Frontal cortex (tissue), 3 donors: ENCODE measurements at regions not wholly inside any gene's neighbourhood (a gene's known extent, or its start where the extent isn't known, plus 50 kb on each side); places are given as distances from the start of the nearest gene placed in this dataset.
"Not testable (repeated sequence)": the region's sequence is repeated elsewhere in the genome, so short reads cannot be mapped to it uniquely, and the experiment has no call there.

Experiments
- DNase-seq, 2 donors: peaks; one replicate each; pipeline ENCODE4 v3.0.0; 2012; ENCODE audit warnings: low spot score in 2 of 2
- FAIRE-seq: peaks from 2 replicates; lab custom pipeline; 2012; peaks lifted over from hg19 to GRCh38; lab: Jason Lieb, UNC
- donor health status: control.
- donor health status: control.
- donor health status: control.

DNA sequence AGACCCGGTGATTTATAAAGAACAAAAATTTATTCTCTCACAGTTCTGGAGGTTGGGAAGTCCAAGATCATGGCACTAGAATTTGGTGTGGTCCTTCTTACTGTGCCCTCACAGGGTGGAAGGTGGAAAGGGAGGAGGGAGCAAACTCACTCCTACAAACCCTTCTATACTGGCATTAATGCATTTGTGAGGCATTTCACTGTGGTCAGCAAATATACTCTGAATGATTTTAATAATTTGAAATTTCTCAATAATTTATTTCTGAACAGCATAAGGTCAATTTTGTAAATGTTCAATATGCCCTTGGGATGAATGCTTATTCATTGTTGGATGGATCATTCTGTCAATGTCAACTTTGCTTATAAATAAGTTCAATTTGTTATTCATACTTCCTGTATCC is 120.6 kb downstream of the GATA6 start:
- DNase-seq (no peak), FAIRE-seq (no peak)

DNA sequence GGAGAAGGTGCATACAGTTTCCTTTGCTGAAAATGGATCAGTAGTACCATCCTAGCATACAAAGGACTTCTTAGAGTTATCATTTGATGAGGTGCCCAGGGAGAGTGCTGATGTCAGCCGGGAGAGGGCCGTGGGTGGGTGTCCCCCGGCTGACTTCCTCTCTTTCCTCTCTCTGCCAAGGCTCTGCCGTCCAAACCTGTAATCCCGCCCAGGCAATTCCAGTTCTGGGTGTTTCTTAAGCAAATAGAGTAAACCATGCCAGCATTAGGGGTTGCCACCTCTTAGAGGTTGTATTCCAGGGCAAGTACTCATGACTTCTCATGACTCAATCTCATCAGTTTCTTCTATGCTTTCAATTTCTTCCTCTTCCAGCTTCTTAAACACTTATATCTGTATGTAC is 117.2 kb downstream of the GATA6 start:
- DNase-seq (no peak), FAIRE-seq (no peak)

DNA sequence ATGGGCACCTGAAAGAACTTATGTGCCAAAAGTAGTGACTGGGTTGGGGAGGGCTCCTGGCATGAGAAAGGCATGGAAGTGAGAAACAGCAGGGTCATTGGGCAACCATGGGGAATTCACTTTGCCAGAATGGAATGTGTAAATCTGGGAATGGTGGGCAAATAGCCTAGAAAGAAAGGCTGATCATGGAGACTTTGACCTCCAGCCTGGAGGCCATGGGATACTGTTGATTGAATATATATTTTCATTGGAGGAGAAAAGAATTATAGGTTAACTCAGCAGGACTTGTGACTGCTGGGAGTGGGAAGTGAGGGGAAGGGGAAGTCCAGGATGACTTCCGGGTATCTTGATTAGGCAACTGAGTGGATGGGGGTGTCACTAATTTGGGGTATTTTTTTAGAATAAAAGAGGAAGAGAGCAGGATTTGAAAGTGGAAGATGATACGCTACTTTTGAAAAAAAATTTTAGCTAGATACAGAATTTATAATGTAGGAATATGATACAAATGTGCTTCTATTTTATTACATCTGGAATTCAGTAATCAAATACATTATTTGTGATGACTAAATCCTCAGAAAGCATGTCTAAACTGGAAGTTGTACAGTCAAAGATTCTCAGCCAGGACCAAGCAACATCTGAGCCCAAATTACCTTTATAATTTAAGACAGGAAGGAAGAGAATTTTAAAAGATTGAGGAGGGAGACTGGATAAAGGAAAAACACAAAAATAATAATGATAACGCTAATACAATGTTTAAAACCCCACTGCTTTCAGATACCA is 116.2 kb downstream of the GATA6 start:
- FAIRE-seq: no peak
- no peak for DNase-seq

DNA sequence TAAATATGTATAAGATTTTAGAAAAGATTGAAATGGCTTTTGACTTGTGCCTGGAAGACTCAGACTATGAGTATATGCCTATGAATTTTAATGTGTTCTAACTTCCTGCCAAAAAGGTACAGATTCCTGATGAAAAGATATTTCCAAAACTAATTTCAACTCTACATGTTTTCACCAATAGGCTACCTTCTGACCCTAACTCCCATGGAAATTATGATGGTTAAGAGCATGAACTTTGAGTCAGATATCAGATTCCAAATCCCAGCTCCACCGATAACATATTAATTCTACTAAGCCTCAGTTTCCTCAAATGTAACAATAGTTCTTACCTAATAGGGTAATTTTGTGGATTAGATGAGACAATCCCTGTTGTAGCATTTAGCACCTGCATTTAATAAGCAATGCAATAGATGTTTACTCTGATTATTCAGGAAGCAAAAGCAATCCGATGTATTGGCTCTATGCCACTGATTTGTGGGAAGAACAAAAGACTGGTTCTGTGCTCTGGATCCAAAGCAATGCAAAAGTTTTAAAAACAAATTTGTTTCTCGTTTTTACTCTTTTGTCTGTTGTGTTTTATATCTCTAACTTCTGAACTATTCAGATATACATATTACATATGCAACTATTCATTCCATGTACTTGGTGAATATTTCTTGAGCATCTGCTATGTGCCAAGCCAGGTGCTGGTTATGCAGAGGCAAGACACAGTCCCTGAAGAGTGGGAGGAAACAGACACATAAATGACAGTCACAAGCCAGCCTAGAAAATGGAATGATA is 115.4 kb downstream of the GATA6 start:
- FAIRE-seq (no peak), DNase-seq (no peak)

DNA sequence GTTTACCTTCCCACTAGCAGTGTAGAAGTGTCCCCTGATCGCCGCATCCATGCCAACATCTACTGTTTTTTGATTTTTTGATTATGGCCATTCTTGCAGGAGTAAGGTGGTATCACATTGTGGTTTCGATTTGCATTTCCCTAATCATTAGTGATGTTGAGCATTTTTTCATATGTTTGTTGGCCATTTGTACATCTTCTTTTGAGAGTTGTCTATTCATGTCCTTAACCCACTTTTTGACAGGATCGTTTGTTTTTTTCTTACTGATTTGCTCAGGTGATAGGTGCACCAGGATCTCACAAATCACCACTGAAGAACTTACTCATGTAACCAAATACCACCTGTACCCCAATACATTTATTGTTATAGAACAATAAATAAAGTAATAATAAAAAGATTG is 114.5 kb downstream of the GATA6 start:
- not testable (repeated sequence) for DNase-seq, FAIRE-seq

DNA sequence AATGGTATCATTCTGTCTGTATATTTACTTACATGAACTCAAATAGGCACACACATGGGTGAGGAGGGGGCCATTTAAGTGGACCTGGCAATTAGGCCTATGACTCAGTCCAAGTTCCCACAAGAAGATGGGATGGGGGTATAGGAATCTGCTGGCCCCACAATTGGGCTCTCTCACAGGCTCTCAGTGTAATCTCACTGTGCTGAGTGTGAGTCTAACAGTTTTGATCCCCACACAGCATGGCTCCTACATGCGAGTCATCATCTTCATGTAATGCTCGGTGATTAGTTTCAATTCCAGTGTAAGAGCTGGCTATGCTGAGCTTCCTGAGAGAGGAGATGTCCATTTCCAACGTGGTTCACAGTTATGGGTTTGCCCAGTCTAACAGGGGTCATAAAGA is 114.0 kb downstream of the GATA6 start:
- FAIRE-seq (no peak), DNase-seq (no peak)

DNA sequence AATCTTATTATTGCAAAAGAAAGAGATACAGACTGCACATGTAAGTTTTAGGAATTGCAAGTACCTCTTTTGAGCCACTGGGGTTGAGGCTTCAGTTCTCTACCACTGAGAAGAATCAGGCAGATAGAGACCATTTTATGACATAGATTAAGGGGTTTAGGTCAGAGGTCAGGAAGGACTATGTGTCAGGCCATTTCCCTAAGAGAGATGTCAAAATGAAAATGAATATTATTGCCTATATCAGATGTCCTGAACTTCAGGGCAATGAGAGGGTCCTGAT is 113.7 kb downstream of the GATA6 start:
- FAIRE-seq: no peak
- DNase-seq: no peak

DNA sequence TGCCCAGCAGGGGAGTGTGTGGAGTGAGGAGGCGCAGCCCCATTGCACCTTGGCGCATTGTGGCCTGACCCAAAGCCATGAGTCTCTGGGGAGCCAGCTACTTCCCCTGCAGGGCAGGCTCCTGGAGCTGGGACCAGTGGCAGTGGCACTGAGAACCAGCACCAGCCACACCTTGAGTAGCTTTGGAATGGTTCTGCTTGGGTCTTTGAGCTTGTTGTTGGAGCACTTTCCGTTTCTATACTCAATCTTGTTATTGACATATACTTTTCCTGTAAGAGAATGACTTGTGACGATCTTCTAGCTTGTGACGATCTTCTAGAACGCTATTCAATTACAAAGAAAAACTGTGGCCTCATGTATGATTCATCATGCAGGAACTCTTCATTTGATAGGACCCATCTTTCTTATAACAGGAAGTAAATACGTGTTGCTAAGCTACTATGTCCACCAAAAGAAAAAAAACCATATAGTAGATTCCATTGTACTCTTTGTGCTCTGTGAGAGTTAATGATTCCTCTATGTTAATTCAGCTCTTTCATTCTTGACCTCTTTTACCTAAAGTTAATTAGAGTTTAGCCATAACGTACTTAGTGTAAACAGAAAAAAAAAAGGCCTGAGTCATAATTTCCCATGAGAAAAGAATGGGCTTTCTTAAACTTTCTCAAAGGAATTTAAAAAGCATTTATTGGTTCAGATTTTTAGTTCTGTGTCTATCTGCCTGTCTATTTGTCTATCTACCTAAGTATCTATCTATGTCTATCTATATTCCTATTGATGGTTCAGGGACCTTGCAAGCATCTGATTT is 113.1 kb downstream of the GATA6 start:
- DNase-seq (no peak), FAIRE-seq (no peak)

DNA sequence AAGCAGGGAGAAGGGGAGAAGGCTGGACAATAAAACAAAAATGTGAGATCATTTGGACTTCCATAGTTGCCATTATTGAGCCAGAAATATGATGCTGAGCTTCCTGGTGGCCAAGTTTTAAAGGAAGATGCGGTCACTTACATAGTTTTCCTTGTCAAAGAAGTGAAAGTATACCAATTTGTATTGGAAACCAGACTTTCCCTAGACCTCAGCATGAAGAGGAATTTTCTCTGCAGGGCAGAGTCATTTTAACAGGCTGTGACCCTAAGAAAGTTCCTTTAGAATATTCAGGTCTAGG is 111.0 kb downstream of the GATA6 start:
- FAIRE-seq (no peak), DNase-seq (no peak)

DNA sequence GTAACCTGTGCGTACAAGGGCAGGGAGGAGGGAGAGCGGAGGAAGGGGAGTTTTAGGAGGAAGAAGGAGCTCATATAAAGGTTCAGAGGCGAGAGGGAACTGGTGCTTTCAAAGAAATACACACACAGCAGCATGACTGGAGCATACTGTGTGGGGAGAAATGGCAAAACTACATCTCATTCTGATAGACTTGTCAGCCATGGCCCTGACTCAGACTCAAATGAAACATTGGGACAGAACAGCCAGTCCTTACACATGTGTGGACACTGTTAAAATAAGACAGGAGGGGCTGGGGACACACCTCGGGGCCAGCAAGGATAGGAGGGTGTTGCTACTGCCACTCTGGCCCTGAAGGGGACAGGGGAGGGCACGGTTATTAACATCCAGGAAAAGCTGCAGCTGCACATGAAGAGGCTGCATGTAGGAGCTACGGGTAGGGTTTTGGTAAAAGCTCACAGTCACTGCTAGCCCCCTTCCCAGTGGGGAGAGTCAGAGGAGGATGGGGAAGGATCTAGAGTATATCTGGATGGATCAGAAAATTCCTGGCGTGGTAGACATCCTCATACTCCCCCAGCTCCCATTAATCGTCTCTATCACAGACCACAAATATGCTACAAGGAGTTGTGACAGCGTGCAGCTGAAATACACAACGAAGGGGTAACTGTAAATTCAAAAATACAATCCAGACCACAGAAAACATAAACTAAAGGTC is 110.5 kb downstream of the GATA6 start:
- DNase-seq (no peak), FAIRE-seq (no peak)

DNA sequence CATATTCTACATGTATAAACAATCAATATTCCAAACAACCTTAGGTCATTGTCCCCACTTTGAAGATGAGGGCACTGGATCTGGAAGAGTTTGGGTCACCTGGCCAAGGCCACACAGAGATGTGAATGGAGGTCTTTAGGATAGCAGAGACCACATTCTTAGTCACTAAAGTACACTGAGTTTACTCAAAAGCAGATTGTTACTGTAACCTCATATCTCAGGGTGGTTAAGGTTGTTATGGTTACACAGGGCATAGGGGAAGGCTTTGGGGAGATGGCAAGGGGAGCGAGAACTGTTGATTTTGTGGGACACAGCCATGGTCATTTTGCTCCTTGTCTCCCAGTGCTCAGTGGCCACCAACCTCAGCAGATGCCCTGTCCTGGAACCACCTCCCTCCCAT is 109.4 kb downstream of the GATA6 start:
- no peak for DNase-seq
- no peak for FAIRE-seq

DNA sequence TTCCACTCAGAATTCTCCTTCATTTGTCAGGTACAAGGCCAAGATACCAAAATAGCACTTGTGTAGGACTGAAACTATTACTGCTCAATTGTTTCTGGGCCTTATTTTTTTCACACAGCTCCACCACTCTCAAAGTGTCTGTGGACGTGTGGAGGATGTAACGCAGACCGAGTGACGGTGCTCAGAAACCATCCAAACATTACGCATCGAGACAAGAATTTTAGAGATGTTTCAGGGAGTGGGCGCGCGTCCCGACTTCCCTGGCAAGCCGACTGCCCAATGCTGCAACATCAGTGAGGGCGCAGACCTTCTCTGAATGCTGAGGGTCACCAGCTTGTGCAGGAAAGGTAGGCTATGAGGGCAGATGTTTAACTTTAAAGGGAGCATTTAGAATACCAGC is 108.4 kb downstream of the GATA6 start:
- FAIRE-seq (no peak), DNase-seq (no peak)

DNA sequence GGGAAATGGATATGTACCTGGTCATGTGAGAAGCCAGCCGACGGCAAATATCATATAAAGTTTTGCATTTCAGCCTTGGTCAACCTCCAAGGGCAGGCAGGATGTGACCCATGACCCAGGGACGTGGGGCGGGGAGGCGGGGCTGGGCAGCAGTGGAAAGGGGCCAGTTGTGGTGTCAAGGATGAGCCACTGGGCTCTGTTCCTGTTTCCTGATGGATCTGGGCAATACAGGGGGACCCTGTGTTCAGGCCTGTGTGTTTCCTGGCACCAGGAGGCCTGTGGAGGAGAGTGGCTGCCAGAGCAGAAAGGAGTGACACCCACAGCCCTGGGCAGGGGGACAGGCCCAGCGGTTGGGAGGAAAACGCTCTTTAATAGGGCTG is 106.9 kb downstream of the GATA6 start:
- DNase-seq (no peak), FAIRE-seq (no peak)

DNA sequence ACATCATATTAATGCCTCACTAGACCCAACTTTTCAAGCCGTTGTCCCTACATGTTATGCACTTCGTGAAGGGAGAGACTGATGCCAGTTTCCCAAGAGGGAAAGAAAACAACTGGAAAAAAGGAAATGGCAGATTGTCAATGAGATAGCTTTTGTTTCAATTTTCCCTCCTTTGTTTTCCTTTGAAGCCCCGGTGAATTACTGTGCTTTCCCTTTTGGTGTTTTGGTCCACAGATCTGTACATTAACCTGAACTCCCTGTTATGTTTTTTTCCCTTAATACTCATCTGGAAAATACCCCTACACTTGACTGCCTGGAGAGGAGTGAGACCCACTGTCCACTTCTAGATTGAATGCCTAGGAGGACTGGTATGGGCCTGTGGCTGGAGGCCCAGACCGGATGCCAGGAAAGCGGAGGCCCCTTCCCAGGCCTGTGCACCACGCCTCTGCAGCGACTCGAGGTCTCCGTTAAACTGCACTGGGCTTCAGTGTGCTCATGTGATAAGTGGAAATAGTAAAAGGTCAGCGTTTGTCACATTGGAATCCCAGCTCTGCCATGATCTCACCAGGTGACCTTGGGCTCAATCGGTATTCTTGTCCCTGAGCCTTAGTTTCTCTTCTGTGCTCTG is 106.4 kb downstream of the GATA6 start:
- no peak for DNase-seq
- FAIRE-seq: no peak

DNA sequence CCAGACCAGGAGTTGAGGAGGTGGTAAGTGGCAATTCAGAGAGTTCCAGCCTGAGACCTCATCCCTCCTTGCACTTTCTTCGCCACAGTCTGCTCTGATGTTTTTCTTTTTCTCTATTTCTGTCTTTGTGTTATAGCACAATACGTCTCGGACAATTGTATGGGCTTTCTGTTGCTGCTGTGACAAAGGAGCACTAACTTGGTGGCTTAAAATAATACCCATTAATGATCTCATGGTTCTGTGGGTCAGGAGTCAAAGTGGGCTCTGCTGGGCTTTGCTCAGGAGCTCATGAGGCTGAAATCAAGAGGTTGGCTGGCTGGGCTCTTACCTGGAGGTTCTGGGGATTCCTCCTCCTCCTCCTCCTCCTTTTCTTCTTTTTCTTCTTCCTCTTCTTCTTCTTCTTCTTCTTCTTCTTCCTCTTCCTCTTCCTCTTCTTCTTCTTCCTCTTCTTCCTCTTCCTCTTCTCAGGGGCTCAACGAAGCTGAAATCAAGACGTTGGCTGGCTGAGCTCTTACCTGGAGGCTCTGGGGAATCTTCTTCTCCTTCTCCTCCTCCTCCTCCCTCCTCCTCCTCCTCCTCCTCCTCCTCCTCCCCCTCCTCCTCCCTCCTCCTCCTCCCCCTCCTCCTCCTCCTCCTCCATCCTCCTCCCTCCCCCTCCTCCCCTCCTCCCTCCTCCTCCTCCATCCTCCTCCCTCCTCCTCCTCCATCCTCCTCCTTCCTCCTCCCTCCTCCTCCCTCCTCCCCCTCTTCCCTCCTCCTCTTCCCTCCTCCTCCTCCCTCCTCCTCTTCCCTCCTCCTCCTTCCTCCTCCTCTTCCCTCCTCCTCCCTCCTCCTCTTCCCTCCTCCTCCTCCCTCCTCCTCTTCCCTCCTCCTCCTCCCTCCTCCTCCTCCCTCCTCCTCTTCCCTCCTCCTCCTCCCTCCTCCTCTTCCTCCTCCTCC is 104.0 kb downstream of the GATA6 start:
- DNase-seq (no peak), FAIRE-seq (no peak)

DNA sequence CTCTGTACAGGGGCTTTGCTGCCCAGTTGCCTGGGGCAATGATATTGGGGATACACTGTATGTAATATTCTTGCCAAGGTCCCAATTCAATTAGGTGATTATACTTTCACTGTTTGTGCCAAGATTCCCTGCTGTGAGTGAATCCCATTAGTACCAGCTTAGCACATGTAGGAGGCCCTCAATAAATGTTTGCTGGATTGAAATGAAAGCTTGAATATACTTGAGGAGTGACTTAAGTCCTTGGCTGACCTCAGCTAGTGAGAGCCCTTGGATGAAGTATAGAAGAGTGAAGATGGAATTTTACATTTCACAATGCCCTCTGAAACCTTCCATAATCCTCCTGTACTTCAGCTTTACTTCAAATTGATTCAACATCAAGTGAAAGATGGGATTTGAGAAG is 102.9 kb downstream of the GATA6 start:
- FAIRE-seq (no peak), DNase-seq (no peak)

DNA sequence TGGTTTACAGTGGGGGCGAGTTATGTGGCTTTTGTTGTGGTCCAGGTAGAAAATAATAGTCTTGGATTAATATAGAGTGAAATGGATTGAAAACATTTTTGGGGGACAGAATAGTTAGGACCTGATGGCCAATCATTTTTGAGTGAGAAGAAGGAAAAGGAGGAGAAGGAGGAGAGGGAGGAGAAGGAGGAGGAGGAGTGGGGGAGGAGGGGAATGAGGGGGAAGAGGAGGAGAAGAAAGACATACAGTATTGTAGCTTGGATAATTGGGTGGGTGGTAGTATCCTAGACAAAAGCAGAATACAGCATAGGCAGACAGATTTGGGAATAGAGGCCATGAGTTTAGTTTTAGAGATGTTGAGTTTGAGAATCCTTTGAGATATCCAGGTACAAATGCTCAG is 101.6 kb downstream of the GATA6 start:
- FAIRE-seq (no peak), DNase-seq (no peak)

DNA sequence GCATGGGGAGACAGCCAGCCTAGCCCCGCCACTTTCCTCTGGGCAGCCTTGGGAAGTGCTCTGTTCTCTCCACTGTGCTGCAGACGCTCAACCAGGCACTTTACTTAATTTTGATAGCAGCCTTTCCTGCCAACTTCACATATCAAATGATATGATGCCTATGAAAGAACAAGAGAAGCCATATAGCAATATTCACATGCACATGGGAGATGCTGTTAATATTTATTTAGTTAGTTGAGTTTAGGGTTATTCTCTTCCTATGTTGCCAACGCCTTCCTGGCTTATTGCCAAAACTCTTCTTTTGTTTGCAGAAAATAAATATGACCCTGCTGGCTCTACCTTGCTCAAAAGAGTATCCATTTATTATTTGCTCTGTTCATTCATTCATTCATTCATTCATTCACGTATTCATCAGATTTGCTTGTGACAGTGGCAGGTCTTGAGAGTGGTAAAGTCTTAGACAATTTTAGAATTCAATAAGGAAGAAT is 99.3 kb downstream of the GATA6 start:
- no peak for FAIRE-seq
- no peak for DNase-seq

DNA sequence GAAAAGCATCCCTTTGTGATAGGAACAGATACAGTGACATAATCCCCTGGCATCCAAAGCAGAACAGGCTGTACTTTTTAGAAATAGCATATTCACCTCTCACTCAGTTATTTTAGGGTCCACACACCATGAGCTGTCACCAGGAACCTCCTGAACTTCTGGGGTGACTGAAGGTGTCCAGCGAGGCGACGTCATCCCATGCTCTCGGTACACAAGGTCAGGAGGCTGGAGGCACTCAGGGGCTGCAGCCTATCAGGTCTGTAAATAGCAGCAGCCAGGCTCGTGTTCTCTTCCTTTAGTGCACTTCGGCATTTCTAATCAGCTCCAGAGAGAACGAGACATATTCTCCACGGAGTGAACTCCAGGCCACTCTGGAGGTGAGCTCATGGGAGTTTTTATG is 98.3 kb downstream of the GATA6 start:
- FAIRE-seq (no peak), DNase-seq (no peak)
